BJ (cell line): ENCODE measurements at regions not wholly inside any gene's neighbourhood (a gene's known extent, or its start where the extent isn't known, plus 50 kb on each side); places are given as distances from the start of the nearest gene placed in this dataset.

Experiments used
- CTCF ChIA-PET: fragments of 350-600 bp; formaldehyde crosslinking; extraction: SDS; loops from one replicate; lab custom pipeline; 2021; ENCODE audit warnings: antibody characterized with exemption, inconsistent platforms; lab: Yijun Ruan, JAX
- POLR2A ChIA-PET: fragments of 300-600 bp; sonication (Branson Sonifier 250); formaldehyde crosslinking; extraction: SDS; loops from one replicate; lab custom pipeline; 2021; ENCODE audit warnings: antibody characterized with exemption; lab: Charles Lee
- DNase-seq: peaks from one replicate; pipeline ENCODE4 v3.0.0-alpha.2; 2011; ENCODE audit warnings: low read depth
- H3K27me3 ChIP-seq: 2 replicates; pipeline ENCODE4 v1.6.0; 2011; ENCODE audit warnings: low read length; ENCODE audit not compliant: control insufficient read depth, insufficient read depth
- H3K36me3 ChIP-seq: 2 replicates; pipeline ENCODE4 v1.5.1; 2011; ENCODE audit warnings: low read length; ENCODE audit not compliant: control insufficient read depth, insufficient read depth
- H3K4me3 ChIP-seq: 2 replicates; pipeline ENCODE4 v1.5.1; 2011; ENCODE audit warnings: low read depth, mild to moderate bottlenecking, control low read depth, low read length
- CTCF ChIP-seq: IDR thresholded peaks from 2 replicates; pipeline ENCODE4 v1.5.1; 2011; ENCODE audit warnings: low read depth, mild to moderate bottlenecking, control low read depth, inconsistent platforms, low read length, moderate library complexity; ENCODE audit not compliant: insufficient read depth

DNA sequence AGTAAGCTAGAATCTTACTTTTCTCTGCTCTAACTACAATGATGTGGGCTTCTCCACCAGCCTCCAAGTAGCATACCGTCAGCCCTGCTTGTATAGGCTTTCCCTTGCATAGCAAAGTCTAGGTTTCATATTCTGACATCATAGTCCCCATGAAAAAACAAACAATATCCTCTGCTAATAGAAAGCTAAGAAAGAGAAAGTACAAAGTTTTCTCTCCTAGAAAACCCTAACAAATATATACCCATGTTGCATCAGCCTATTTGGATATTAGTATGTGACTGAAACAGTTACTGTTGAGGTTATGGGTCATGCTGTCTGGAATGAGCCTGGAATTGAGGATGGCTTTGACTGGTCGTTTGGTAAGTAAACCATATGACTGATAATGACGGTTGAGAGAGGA, 1696.0 kb downstream of the MAT2B start:
- no peak for TF ChIP-seq CTCF
- ChIA-PET POLR2A (no interaction called here), CTCF (no interaction called here)
- no peak overlapping the region for H3K4me3 ChIP-seq
- no peak for DNase-seq
- no peaks in the 10 kb centered on the region for H3K27me3 ChIP-seq
- H3K36me3 ChIP-seq: no peaks in the 10 kb centered on the region

GRCh38 chr5:165201771-165202518, 1696.5 kb downstream of the MAT2B start:
- Histone ChIP-seq H3K36me3 (no peaks in the 10 kb centered on the region), H3K4me3 (no peak overlapping the region), H3K27me3 (no peaks in the 10 kb centered on the region)
- ChIA-PET CTCF (no interaction called here), POLR2A (no interaction called here)
- TF ChIP-seq CTCF: no peak
- no peak for DNase-seq

GRCh38 chr5:165202519-165202910, 1697.1 kb downstream of the MAT2B start:
- H3K36me3 ChIP-seq: no peaks in the 10 kb centered on the region
- TF ChIP-seq CTCF: no peak
- no peak overlapping the region for H3K4me3 ChIP-seq
- ChIA-PET POLR2A (no interaction called here), CTCF (no interaction called here)
- no peak for DNase-seq
- H3K27me3 ChIP-seq: no peaks in the 10 kb centered on the region

- POLR2A ChIA-PET: no interaction called here
- peak; percentile 51 for TF ChIP-seq CTCF
- H3K27me3 ChIP-seq: no peaks in the 10 kb centered on the region
- CTCF ChIA-PET: interaction anchor here (0.7 kb wide), 2 partner anchors 253 to 538 kb away, joined by 3 read pairs; no protein-coding TSS in a partner anchor
- no peaks in the 10 kb centered on the region for H3K36me3 ChIP-seq
- DNase-seq: no peak
- no peak overlapping the region for H3K4me3 ChIP-seq
Measured at GRCh38 chr5:165209101-165209727, 1703.8 kb downstream of the MAT2B start.

GRCh38 chr5:165224366-165225045, 1719.1 kb downstream of the MAT2B start:
- ChIA-PET POLR2A (no interaction called here), CTCF (interaction anchor here (0.6 to 1.1 kb wide), 2 partner anchors 16 to 119 kb away, joined by 3 read pairs; no protein-coding TSS in a partner anchor)
- DNase-seq: no peak
- Histone ChIP-seq H3K36me3 (no peaks in the 10 kb centered on the region), H3K27me3 (no peaks in the 10 kb centered on the region), H3K4me3 (no peak overlapping the region)
- no peak for TF ChIP-seq CTCF
